H1 (cell line): ENCODE measurements at regions not wholly inside any gene's neighbourhood (a gene's known extent, or its start where the extent isn't known, plus 50 kb on each side); places are given as distances from the start of the nearest gene placed in this dataset.

Source experiments
- ASH2L ChIP-seq: fragments of 200-600, 300-600 bp; sonication (generic); IDR thresholded peaks from one replicate; pipeline ENCODE4 v1.7.1; 2017; ENCODE audit warnings: low read length
- CHD7 ChIP-seq: fragments of 300-600 bp; sonication (generic); IDR thresholded peaks from 2 replicates; pipeline ENCODE4 v1.7.1; 2012; ENCODE audit warnings: low read length, moderate library complexity, mild to moderate bottlenecking, inconsistent platforms; ENCODE audit not compliant: insufficient replicate concordance
- EGR1 ChIP-seq: IDR thresholded peaks from 2 replicates; pipeline ENCODE4 v1.6.1; 2011; ENCODE audit warnings: low read depth, low read length, borderline replicate concordance
- EP300 ChIP-seq, 2 experiments: IDR thresholded peaks; 1 replicate in 1 of 2; 2 replicates in 1 of 2; pipeline ENCODE4 v1.6.1; 2011 to 2012; ENCODE audit warnings: low read depth in 2 of 2, low read length in 2 of 2, mild to moderate bottlenecking in 2 of 2, borderline replicate concordance in 1 of 2, inconsistent platforms in 1 of 2, moderate library complexity in 1 of 2
- GABPA ChIP-seq: IDR thresholded peaks from 2 replicates; pipeline ENCODE4 v1.6.1; 2011; ENCODE audit warnings: mild to moderate bottlenecking, low read length, moderate library complexity, borderline replicate concordance; ENCODE audit not compliant: insufficient read depth
- HDAC6 ChIP-seq: IDR thresholded peaks from one replicate; pipeline ENCODE4 v1.7.1; 2012; ENCODE audit warnings: low read depth, mild to moderate bottlenecking, inconsistent platforms, low read length, moderate library complexity
- TBP ChIP-seq: IDR thresholded peaks from 2 replicates; pipeline ENCODE4 v1.6.1; 2011; ENCODE audit warnings: low read depth, low read length, improper control_type of control experiment
- TF ChIP-seq, protein P1 (sequence below): IDR thresholded peaks from 2 replicates; pipeline ENCODE4 v1.6.1; 2012; ENCODE audit warnings: inconsistent platforms

DNA sequence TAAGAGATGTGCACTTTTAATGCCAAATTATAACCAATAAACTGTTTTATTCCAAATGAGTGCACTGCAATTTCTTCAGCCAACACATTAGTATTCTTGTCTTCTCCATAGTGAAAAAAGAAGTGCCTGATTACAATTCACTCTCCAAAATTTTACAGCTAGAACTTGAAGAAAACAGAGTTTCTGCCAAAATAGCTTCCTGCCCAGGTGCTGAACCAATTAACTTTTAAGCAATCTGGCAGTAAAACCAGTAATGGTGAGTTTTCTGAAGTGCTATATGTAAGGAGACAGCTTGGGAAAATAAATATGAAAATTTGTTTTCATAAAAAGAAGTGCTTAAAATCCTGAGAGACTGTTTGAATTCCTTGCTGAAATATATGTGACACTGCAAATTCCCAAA lies 266.0 kb upstream of the NT5E start (continued):
- no peak for TF ChIP-seq CHD7
- no peak for TF ChIP-seq EGR1
- TF ChIP-seq, protein P1, sequence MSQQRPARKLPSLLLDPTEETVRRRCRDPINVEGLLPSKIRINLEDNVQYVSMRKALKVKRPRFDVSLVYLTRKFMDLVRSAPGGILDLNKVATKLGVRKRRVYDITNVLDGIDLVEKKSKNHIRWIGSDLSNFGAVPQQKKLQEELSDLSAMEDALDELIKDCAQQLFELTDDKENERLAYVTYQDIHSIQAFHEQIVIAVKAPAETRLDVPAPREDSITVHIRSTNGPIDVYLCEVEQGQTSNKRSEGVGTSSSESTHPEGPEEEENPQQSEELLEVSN: no peak
- TF ChIP-seq GABPA: no peak
- TF ChIP-seq EP300 (IDR thresholded peaks at IDR 0.05; ENCODE audit: borderline replicate concordance in 1 of 2, low read depth in 2 of 2, low read length in 2 of 2): no peak
- no peak for TF ChIP-seq TBP
- TF ChIP-seq HDAC6: no peak
- no peak for TF ChIP-seq ASH2L
